K562 (cell line): ENCODE measurements at regions not wholly inside any gene's neighbourhood (a gene's known extent, or its start where the extent isn't known, plus 50 kb on each side); places are given as distances from the start of the nearest gene placed in this dataset.

Source experiments
- ATAC-seq: fragments of 200-7000 bp; cut with Tn5 transposase; 3 replicates; pipeline ENCODE4 v1.9.1; 2020; ENCODE audit warnings: moderate library complexity
- BruUV-seq: library from RNA; stranded (reverse); fragments of 400-500 nt; replicated peaks from 2 replicates; lab custom pipeline; 2021; lab: Mats Ljungman, UMichigan
- CTCF ChIA-PET: fragments of 300-600 bp; formaldehyde crosslinking; extraction: SDS; loops from one replicate; lab custom pipeline; 2021; ENCODE audit warnings: low intra/inter-chr PET ratio; lab: Yijun Ruan, JAX
- POLR2A ChIA-PET: fragments of 300-600, 350-650 bp; sonication (Branson Sonifier 250); formaldehyde crosslinking; extraction: SDS; loops from one replicate; lab custom pipeline; 2021; ENCODE audit warnings: antibody characterized with exemption, inconsistent platforms; lab: Yijun Ruan, JAX
- DNase-seq, 4 experiments: peaks; one replicate each; pipeline versions ENCODE4 v3.0.0 to v3.0.0-alpha.2; 2011 to 2018; ENCODE audit warnings: low spot score in 3 of 4, mixed read lengths in 3 of 4; ENCODE audit errors: extremely low read depth in 1 of 4
- FAIRE-seq: peaks from 2 replicates; lab custom pipeline; 2011; peaks lifted over from hg19 to GRCh38; lab: Jason Lieb, UNC
- H2AFZ ChIP-seq: 2 replicates; pipeline ENCODE4 v1.6.0; 2011; ENCODE audit warnings: low read depth, low read length, control low read depth, inconsistent platforms
- H3K27ac ChIP-seq: fragments of 200-600 bp; 3 replicates; pipeline ENCODE4 v1.8.0; 2011; ENCODE audit warnings: low read depth, mild to moderate bottlenecking, control low read depth, inconsistent platforms, low read length, moderate library complexity, mixed read lengths; ENCODE audit errors: extremely low read depth
- H3K27me3 ChIP-seq, 2 experiments: fragments of 300-600 bp in 1 of 2; 2 replicates in 1 of 2; 3 replicates in 1 of 2; pipeline versions ENCODE4 v1.6.0 to v1.8.0; 2011; ENCODE audit warnings: inconsistent platforms in 2 of 2, low read length in 2 of 2, mild to moderate bottlenecking in 1 of 2, mixed read lengths in 1 of 2, moderate library complexity in 1 of 2; ENCODE audit not compliant: control insufficient read depth in 2 of 2, insufficient read depth in 2 of 2
- H3K36me3 ChIP-seq: fragments of 300-600 bp; 3 replicates; pipeline ENCODE4 v1.8.0; 2011; ENCODE audit warnings: mild to moderate bottlenecking, low read length, inconsistent platforms; ENCODE audit not compliant: control insufficient read depth, insufficient read depth
- H3K4me1 ChIP-seq, 2 experiments: fragments of 200-600 bp in 1 of 2; replicated peaks in 1 of 2; 2 replicates in 1 of 2; 3 replicates in 1 of 2; pipeline versions ENCODE4 v1.5.1 to v1.8.0; 2011; ENCODE audit warnings: inconsistent platforms in 2 of 2, low read length in 2 of 2, mild to moderate bottlenecking in 1 of 2, mixed read lengths in 1 of 2, moderate library complexity in 1 of 2; ENCODE audit not compliant: control insufficient read depth in 2 of 2, insufficient read depth in 2 of 2
- H3K4me2 ChIP-seq: 2 replicates; pipeline ENCODE4 v1.6.1; 2011; ENCODE audit warnings: low read length, control low read depth, inconsistent platforms, mixed read lengths; ENCODE audit not compliant: insufficient read depth
- H3K4me3 ChIP-seq: fragments of 200-600 bp; sonication (generic), shearing (Covaris generic); 2 replicates; pipeline ENCODE4 v1.5.1; 2016; ENCODE audit warnings: control low read depth, inconsistent platforms
- H3K79me2 ChIP-seq: fragments of 200-600 bp; 3 replicates; pipeline ENCODE4 v1.8.0; 2011; ENCODE audit warnings: low read length, inconsistent platforms; ENCODE audit not compliant: control insufficient read depth, insufficient read depth
- H3K9ac ChIP-seq, 2 experiments: 2 replicates each; pipeline versions ENCODE4 v1.6.0 to v1.6.1; 2011; ENCODE audit warnings: low read depth in 2 of 2, low read length in 2 of 2, control low read depth in 1 of 2, inconsistent platforms in 1 of 2, mild to moderate bottlenecking in 1 of 2, mixed read lengths in 1 of 2; ENCODE audit not compliant: insufficient read depth in 1 of 2
- H3K9me1 ChIP-seq: one replicate; pipeline ENCODE4 v1.6.0; 2011; ENCODE audit warnings: inconsistent platforms, mild to moderate bottlenecking, low read length, moderate library complexity; ENCODE audit not compliant: control insufficient read depth, insufficient read depth
- H3K9me3 ChIP-seq: replicated peaks from 2 replicates; pipeline ENCODE4 v1.5.1; 2011; ENCODE audit warnings: low read depth, low read length, inconsistent platforms; ENCODE audit not compliant: control insufficient read depth, insufficient read depth
- H4K20me1 ChIP-seq: replicated peaks from 2 replicates; pipeline ENCODE4 v1.6.1; 2011; ENCODE audit warnings: low read length, inconsistent platforms, mixed read lengths; ENCODE audit not compliant: control insufficient read depth, insufficient read depth
- AFF1 ChIP-seq, 2 experiments: fragments of 450-650 bp; IDR thresholded peaks; 2 replicates each; pipeline ENCODE4 v1.6.1; 2018; ENCODE audit warnings: mild to moderate bottlenecking in 2 of 2, low read depth in 1 of 2; ENCODE audit not compliant: partially characterized antibody in 2 of 2
- ARHGAP35 ChIP-seq: fragments of 450-650 bp; IDR thresholded peaks from 2 replicates; pipeline ENCODE4 v1.6.1; 2018; ENCODE audit not compliant: partially characterized antibody
- C11orf30 ChIP-seq: fragments of 450-650 bp; IDR thresholded peaks from 2 replicates; pipeline ENCODE4 v1.6.1; 2016; ENCODE audit warnings: low read depth, mild to moderate bottlenecking
- CBX5 ChIP-seq: IDR thresholded peaks from 2 replicates; pipeline ENCODE4 v1.6.1; 2014; ENCODE audit warnings: low read depth, borderline replicate concordance
- GATA2 ChIP-seq: sonication (generic); formaldehyde crosslinking; IDR thresholded peaks from 2 replicates; pipeline ENCODE4 v1.4.0; 2020; ENCODE audit warnings: mild to moderate bottlenecking, missing genetic modification reagents
- IRF9 ChIP-seq: fragments of 450-650 bp; IDR thresholded peaks from 2 replicates; pipeline ENCODE4 v1.6.1; 2016; ENCODE audit warnings: missing biosample characterization, missing genetic modification characterization
- SIN3B ChIP-seq: fragments of 450-650 bp; IDR thresholded peaks from 2 replicates; pipeline ENCODE4 v1.6.1; 2017; ENCODE audit warnings: low read depth, mild to moderate bottlenecking, moderate library complexity
- SP1 ChIP-seq: sonication (generic); formaldehyde crosslinking; IDR thresholded peaks from 2 replicates; pipeline ENCODE4 v1.8.1; 2022; ENCODE audit warnings: mild to moderate bottlenecking, missing genetic modification reagents
- ZNF184 ChIP-seq: sonication (generic); formaldehyde crosslinking; IDR thresholded peaks from 2 replicates; pipeline ENCODE4 v1.5.0; 2020; ENCODE audit warnings: missing genetic modification reagents
- ZNF644 ChIP-seq: fragments of 200-800 bp; sonication (Bioruptor generic); IDR thresholded peaks from 2 replicates; pipeline ENCODE4 v1.6.1; 2016; ENCODE audit warnings: low read depth, missing genetic modification characterization, missing compliant biosample characterization
- ZNF717 ChIP-seq: fragments of 250-450 bp; sonication (Bioruptor Pico); IDR thresholded peaks from 2 replicates; pipeline ENCODE4 v1.5.0; 2021
- WGBS: fragments of 100-300 bp; shearing (Covaris generic); methylation state at CpG from one replicate; pipeline ENCODE4 v1.1.6; 2016; ENCODE audit warnings: low coverage, mixed read lengths; ENCODE audit not compliant: insufficient coverage; ENCODE audit errors: missing lambda C conversion rate; 5-methylcytosine and 5-hydroxymethylcytosine counted together
- in situ Hi-C: fragments of 300-500 bp; cut with MboI; formaldehyde crosslinking; loops from 4 replicates; pipeline ENCODE4 v1.15.0; 2018; ENCODE audit warnings: inconsistent platforms, mixed read lengths
- intact Hi-C: fragments of 100-400 bp; cut with micrococcal nuclease; formaldehyde crosslinking; loops from 2 replicates; pipeline ENCODE4 v1.14.2; 2022
- TF ChIP-seq, protein P1 (sequence below), 2 experiments: fragments of 450-650 bp in 1 of 2; sonication (generic) in 1 of 2; formaldehyde crosslinking; conservative IDR thresholded peaks; 2 replicates each; pipeline versions ENCODE4 v1.4.0 to v1.8.1; 2020 to 2022; ENCODE audit warnings: mild to moderate bottlenecking in 1 of 2, missing genetic modification reagents in 1 of 2

DNA sequence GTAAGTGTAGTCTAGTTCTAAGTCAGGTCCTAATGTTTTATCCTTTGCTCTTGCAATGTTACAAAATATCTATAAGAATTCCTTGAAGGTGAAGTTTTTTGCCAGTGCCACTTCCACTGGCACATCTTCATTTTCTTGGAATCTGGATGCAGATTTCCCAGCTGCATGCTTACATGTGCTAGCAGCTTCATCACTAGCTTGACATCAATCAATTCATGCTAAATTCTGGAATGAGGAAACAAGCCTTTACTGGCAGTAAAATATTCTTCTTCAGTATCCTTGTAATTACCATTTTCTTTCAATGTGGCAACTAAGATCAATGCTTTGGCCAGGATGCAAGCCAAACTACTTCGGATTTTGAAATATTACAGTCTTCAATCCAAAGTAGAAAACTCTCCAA lies 200.6 kb upstream of the SIX2 start:
- H2AFZ ChIP-seq, result no peak overlapping the region
- H3K9me3 ChIP-seq, result no peaks in the 10 kb centered on the region
- H3K4me1 ChIP-seq, result no peaks in the 10 kb centered on the region; a peak in 1 of 5 replicates
- WGBS, result 0% methylated on average over 1 of the region's 1 CpG
- no peak overlapping the region for H3K4me3 ChIP-seq
- no peaks in the 10 kb centered on the region for H3K79me2 ChIP-seq
- ChIA-PET POLR2A (interaction anchor here (0.6 kb wide), 1 partner anchor 380 kb away, joined by 3 read pairs; no protein-coding TSS in a partner anchor), CTCF (no interaction called here)
- FAIRE-seq (no peak), DNase-seq (no peak), ATAC-seq (no peak)
- no peak for TF ChIP-seq CBX5
- TF ChIP-seq IRF9, result no peak
- no peak for TF ChIP-seq SIN3B
- H3K36me3 ChIP-seq, result no peaks in the 10 kb centered on the region
- H4K20me1 ChIP-seq, result no peaks in the 10 kb centered on the region
- no peaks in the 10 kb centered on the region for H3K9me1 ChIP-seq
- H3K27ac ChIP-seq, result no peak overlapping the region
- intact Hi-C loops, result no loop called here
- H3K4me2 ChIP-seq, result no peak overlapping the region
- no TSS peak for BruUV-seq
- in situ Hi-C loops, result no loop called here
- no peak overlapping the region for H3K9ac ChIP-seq
- H3K27me3 ChIP-seq, result peaks cover 4% of the 10 kb centered on the region in 2 experiments; a peak in 3 of 5 replicates

- Histone ChIP-seq H4K20me1 (no peaks in the 10 kb centered on the region), H3K27ac (no peak overlapping the region), H3K9me1 (no peaks in the 10 kb centered on the region), H3K36me3 (no peaks in the 10 kb centered on the region), H3K9ac (no peak overlapping the region), H3K4me1 (no peaks in the 10 kb centered on the region; a peak in 1 of 5 replicates), H3K79me2 (no peaks in the 10 kb centered on the region), H3K9me3 (no peaks in the 10 kb centered on the region), H3K4me2 (no peak overlapping the region), H2AFZ (no peak overlapping the region), H3K4me3 (no peak overlapping the region), H3K27me3 (peaks cover 4% of the 10 kb centered on the region in 2 experiments; a peak in 3 of 5 replicates)
- in situ Hi-C loops (no loop called here), intact Hi-C loops (no loop called here)
- 2% methylated on average over 5 of the region's 5 CpGs for WGBS
- FAIRE-seq (no peak), DNase-seq (no peak), ATAC-seq (no peak)
- no TSS peak for BruUV-seq
- POLR2A ChIA-PET, result no interaction called here
- CTCF ChIA-PET, result no interaction called here
- TF ChIP-seq C11orf30 (no peak), GATA2 (no peak), SP1 (CRISPR knock-in tag) (no peak), ZNF644 (tag) (no peak), ZNF717 (CRISPR knock-in tag) (no peak), ARHGAP35 (no peak), ZNF184 (CRISPR knock-in tag) (no peak), AFF1 (IDR thresholded peaks at IDR 0.05; ENCODE audit: low read depth in 1 of 2, partially characterized antibody in 2 of 2) (no peak)
- TF ChIP-seq, protein P1, sequence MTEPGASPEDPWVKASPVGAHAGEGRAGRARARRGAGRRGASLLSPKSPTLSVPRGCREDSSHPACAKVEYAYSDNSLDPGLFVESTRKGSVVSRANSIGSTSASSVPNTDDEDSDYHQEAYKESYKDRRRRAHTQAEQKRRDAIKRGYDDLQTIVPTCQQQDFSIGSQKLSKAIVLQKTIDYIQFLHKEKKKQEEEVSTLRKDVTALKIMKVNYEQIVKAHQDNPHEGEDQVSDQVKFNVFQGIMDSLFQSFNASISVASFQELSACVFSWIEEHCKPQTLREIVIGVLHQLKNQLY (CRISPR knock-in tag; conservative IDR thresholded peaks at IDR 0.05), result no peak
Measured at GRCh38 chr2:45209302-45209701, 200.1 kb upstream of the SIX2 start.
